Tongue (tissue), 1 donor: ENCODE measurements at regions not wholly inside any gene's neighbourhood (a gene's known extent, or its start where the extent isn't known, plus 50 kb on each side); places are given as distances from the start of the nearest gene placed in this dataset.

Experiments used
- DNase-seq: peaks from one replicate; pipeline ENCODE4 v3.0.0-alpha.2; 2015

DNA sequence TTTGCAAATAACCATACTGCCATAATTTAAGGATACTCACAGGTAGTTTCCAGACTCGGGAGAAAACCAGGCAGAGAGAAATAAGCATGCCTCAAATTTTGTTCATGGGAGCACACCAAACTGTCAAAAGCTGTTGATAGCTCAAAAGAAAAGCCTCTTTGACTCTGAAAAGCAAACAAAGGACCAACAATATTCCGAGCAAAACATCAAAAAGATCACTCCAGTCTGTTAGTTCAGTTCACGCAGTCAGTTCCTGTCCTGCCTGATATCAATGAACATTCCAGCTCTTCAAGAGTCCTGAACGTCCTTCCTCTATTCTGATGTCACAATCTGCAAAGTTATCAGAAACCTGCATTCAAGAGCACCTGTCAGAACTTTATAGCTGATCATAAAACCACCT, 78.7 kb downstream of the RRM2 start:
- no peak for DNase-seq

GRCh38 chr2:10202131-10202665, 79.7 kb downstream of the RRM2 start:
- no peak for DNase-seq

GRCh38 chr2:10204326-10205161, 82.0 kb downstream of the RRM2 start:
- DNase-seq = no peak

DNA sequence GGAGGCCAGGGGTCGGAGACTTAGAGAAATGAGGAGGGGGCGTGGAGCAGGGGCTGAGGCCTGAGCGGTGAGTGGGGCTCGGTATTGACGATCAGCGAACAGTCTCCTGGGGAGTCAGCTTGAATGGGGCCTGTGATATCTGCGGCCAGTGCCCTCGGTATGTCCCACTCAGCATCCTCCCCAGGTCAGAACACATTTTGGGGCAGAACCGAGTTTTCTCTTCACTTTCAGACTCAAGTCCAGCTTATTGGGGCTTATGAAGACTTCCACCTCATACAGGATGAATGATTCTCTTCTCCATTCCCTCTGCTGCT, 82.6 kb downstream of the RRM2 start:
- DNase-seq = no peak

- no peak for DNase-seq
Measured at GRCh38 chr2:10208736-10209135, 86.2 kb downstream of the RRM2 start.

GRCh38 chr2:10209406-10209935, 86.9 kb downstream of the RRM2 start:
- peak; percentile 34 for DNase-seq

- DNase-seq = no peak
Measured at GRCh38 chr2:10210336-10210735, 87.8 kb downstream of the RRM2 start.

DNA sequence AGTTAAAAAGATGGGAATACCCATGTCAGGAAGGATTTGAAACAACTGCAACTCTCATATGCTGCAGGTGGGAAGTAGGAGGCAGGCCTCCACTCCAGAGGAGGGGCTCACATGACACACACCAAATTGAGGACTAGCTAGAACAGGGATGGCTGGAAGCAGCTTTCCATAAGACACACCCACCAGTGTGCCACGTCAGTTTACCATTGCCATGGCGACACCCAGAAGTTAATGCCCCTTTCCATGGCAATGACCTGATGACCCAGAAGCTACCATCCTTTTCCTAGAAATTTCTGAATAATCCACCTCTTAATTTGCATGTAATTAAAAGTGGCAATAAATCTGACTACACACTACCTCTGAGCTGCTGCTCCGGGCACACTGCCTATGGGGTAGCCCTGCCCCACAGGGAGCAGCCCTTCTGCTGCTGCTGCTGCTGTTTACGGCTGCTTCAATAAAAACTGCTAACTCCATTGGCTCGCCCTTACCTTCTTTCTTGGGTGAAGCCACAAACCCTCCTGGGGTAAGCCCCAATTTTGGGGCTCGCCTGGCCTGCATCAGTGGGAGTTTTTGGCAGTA, 89.4 kb downstream of the RRM2 start:
- DNase-seq = peak; percentile 18

DNA sequence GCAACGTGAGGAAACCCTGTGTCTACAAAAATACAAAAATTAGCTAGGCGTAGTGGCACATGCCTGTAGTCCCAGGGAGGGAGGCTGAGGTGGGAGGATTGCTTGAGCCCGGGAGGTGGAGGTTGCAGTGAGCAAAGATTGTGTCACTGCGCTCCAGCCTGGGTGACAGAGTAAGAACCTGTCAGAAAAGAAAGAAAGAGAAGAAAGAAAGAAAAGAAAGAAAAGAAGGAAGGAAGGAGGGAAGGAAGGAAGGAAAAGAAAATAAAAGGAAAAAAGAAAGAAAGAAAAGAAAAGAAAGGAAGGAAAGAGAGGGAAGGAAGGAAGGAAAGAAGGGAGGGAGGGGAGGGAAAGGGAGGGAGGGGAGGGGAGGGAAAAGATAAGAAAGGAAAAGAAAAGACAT, 89.9 kb upstream of the HPCAL1 start:
- DNase-seq = no peak

DNA sequence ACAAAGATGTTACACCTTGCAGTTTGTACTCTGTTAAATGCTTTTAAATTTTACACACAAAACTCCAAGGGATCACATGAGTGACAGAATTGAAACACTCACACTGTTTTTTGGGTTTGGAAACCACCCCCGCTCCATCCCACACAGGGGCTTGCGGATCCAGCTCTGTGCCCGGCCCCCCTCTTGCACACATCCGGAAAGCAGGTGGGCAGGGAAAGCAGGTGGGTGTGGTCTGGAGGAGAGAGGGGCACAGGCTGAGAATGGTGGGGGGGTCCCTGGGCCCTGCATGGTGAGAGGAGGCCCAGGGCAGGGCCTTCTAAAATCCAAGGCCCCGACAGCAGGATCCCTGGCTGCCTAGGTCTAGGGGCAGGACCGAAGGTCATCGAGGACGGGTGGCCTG, 88.5 kb upstream of the HPCAL1 start:
- no peak for DNase-seq

- DNase-seq = no peak
Measured at GRCh38 chr2:10215393-10215935, 87.2 kb upstream of the HPCAL1 start.

DNA sequence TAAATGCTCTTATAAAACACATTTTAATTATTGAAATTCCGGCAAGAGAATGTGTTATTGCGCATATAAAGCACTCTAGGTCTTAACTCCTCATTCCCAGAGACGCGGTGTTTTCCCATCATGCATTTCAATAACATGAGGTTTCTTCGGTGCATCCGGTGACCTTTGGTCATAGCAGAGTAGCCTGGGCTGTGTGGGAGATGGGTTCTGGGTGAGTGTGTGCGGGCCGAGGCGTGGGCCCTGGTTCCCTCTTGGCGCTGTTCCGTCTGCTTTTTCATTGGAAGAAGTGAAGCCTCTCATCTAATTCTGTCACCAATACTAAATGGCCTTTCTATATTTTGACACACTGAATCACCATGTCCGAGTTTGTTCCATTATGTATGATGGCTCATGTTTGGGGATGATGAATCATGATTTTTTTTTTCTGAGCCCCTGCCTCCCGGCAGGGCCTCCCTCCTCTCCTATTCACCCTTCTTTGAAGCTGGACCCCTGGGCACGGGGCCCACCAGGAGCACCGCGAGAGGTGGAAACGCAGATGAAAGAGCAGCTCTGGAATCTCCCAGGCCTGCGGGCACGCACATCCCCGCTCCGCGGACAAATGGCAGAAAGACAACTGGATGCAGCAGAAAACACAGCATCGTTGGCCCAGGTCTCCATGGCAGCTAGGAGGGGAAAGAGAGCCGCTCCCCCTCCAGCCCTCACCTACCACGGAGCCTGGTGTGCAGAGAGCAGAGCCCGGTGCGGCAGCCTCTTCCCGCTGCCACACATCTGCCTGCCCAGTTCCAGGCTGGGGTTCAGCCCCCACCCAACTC, 85.8 kb upstream of the HPCAL1 start:
- DNase-seq = no peak

GRCh38 chr2:10217489-10218435, 84.9 kb upstream of the HPCAL1 start:
- no peak for DNase-seq

GRCh38 chr2:10220045-10220901, 82.4 kb upstream of the HPCAL1 start:
- no peak for DNase-seq

GRCh38 chr2:10220902-10221391, 81.8 kb upstream of the HPCAL1 start:
- DNase-seq = no peak

- no peak for DNase-seq
Measured at GRCh38 chr2:10221443-10221842, 81.3 kb upstream of the HPCAL1 start.

DNA sequence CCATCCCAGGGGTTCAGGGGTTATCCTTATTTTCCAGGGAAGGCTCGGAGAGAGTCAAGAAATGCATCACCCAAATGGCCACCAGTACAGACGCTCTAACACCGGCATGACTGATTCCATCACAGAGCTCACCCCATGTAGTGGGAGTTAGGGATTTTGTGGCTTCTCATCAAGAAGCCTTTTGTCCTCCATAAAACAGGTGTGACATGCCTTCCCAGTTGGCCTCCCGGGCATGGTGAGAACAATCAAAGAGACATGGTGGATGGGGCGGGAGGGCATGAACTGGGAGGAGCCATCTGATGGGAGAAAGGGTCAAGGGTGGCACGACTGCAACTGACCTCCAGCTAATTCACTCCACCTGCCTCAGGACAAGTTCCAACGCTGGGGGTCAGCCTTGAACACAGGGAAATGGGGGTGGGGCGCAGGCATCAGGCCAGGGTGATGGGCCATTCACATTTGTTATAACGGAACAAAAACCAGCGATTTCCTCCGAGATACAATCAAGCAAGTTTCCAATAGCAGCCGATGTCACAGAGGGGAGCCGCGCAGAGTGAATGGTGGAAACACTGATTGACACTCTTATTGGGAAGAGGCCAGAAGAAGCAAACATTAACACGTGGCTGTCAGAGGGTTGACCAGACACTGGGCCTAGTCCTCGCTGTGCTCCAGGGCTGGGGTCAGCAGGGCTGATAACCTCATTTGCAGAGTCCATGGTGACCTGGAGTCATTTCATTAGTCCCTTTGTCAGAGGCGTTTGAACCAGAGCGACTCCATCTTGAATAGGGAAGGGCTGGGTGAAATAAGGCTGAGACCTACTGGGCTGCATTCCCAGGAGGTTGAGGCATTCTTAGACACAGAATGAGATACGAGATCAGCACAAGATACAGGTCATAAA, 80.5 kb upstream of the HPCAL1 start:
- DNase-seq = no peak

DNA sequence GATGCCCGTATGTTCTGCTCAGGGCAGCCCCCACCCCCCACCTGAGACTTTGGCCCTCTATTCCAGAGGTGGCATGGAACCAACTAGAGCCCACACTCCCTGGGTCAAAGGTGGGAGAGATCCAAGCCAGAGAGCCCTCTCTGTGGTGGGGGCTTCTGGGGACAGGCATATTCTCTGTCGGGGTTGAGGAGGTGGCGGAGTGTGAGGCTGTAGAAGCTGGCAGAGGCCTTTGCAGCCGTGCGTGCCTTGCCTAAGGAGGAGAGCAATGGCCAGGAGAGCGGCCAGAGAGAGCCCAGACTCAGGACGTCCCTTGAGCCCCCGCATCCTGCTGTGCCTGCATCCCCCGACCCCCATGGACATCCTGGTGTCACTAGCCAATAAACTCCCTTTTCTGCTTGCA, 79.2 kb upstream of the HPCAL1 start:
- no peak for DNase-seq
